Fibroblast of mammary gland (primary cell): ENCODE measurements at regions not wholly inside any gene's neighbourhood (a gene's known extent, or its start where the extent isn't known, plus 50 kb on each side); places are given as distances from the start of the nearest gene placed in this dataset.

ENCODE experiments used
- DNase-seq: peaks from one replicate; pipeline ENCODE4 v3.0.0-alpha.2; 2010; ENCODE audit warnings: low read depth
- H3K4me3 ChIP-seq: 2 replicates; pipeline ENCODE4 v1.5.1; 2011; ENCODE audit warnings: low read depth, mild to moderate bottlenecking, low read length, moderate library complexity; ENCODE audit not compliant: control insufficient read depth
- TF ChIP-seq, protein P1 (sequence below): conservative IDR thresholded peaks from 2 replicates; pipeline ENCODE4 v1.5.1; 2011; ENCODE audit warnings: low read depth, low read length, inconsistent platforms; ENCODE audit not compliant: control insufficient read depth, insufficient read depth

DNA sequence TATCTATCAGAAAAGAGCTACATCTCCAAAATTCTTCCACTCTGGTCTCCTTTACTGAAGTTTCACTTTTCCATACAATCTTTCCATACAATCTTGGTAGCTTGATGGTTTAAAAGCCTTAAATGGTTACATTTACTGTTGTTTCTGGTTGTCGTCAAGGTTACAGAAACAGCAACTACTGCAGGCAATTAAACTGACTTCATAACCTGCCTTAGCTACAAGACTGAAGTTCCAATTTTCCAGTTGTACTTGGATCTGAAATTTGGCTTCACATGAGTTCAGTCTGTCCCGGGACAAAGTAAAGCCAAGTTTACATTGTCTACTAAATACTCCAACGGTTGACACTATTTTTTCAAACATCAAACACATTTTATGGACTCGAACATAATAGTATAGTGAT is 326.4 kb downstream of the ANKRD50 start:
- TF ChIP-seq, protein P1, sequence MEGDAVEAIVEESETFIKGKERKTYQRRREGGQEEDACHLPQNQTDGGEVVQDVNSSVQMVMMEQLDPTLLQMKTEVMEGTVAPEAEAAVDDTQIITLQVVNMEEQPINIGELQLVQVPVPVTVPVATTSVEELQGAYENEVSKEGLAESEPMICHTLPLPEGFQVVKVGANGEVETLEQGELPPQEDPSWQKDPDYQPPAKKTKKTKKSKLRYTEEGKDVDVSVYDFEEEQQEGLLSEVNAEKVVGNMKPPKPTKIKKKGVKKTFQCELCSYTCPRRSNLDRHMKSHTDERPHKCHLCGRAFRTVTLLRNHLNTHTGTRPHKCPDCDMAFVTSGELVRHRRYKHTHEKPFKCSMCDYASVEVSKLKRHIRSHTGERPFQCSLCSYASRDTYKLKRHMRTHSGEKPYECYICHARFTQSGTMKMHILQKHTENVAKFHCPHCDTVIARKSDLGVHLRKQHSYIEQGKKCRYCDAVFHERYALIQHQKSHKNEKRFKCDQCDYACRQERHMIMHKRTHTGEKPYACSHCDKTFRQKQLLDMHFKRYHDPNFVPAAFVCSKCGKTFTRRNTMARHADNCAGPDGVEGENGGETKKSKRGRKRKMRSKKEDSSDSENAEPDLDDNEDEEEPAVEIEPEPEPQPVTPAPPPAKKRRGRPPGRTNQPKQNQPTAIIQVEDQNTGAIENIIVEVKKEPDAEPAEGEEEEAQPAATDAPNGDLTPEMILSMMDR = no peak
- DNase-seq = no peak
- H3K4me3 ChIP-seq = no peak overlapping the region

GRCh38 chr4:124386648-124387047 is 325.9 kb downstream of the ANKRD50 start:
- no peak overlapping the region for H3K4me3 ChIP-seq
- TF ChIP-seq, protein P1 = no peak
- no peak for DNase-seq

DNA sequence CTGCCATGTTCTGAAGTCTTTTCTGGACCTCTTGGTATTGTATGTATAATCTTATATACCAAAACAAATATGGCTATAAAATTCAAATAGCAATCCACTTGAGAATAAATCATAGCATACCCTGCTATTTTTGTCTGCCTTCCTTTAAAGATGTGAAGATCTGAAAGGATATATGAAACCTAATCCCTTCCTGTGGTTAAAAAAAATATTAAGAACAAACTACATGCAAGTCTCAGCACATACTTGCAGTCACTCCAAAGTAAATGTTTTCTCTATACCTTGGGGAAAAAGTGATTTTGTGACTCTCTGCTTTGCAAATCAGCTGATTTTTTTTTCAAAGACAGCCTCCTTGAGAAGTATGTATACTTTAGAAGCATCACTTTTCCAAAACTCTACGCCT is 322.9 kb downstream of the ANKRD50 start:
- TF ChIP-seq, protein P1 = no peak
- DNase-seq = no peak
- H3K4me3 ChIP-seq = no peak overlapping the region

- no peak for DNase-seq
- TF ChIP-seq, protein P1 = no peak
- H3K4me3 ChIP-seq = no peak overlapping the region
Observed at GRCh38 chr4:124390861-124391260, 321.7 kb downstream of the ANKRD50 start.

GRCh38 chr4:124396333-124396732 is 316.2 kb downstream of the ANKRD50 start:
- TF ChIP-seq, protein P1 = no peak
- no peak for DNase-seq
- H3K4me3 ChIP-seq = no peak overlapping the region

DNA sequence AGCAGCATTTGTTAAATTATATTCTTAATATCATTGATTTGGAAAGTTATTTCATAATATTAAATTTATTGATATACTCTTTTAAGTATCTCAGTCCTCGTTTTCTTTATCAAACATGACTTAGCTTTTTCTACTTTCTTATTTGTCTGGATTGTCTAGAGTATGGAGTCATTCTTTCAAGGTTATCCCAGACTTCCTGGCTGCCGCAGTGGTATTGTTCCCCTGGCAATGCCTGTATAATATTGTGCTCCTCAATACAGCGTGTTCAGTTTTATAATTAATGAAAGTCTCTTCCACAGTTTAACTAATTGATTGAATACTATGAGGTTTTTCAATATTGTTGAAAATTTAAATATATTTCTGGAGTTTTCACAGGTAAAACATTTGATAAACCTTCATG is 310.9 kb downstream of the ANKRD50 start:
- no peak overlapping the region for H3K4me3 ChIP-seq
- DNase-seq = no peak
- TF ChIP-seq, protein P1 = no peak

GRCh38 chr4:124409044-124409443 is 303.5 kb downstream of the ANKRD50 start:
- DNase-seq = peak; percentile 23
- no peak overlapping the region for H3K4me3 ChIP-seq
- TF ChIP-seq, protein P1 = no peak
